GM19455 (cell line): ENCODE measurements at regions not wholly inside any gene's neighbourhood (a gene's known extent, or its start where the extent isn't known, plus 50 kb on each side); places are given as distances from the start of the nearest gene placed in this dataset.
A peak's percentile ranks its signal among the peaks of the same experiment; 100 is the strongest.

Experiments used
- ATAC-seq: cut with Tn5 transposase; IDR thresholded peaks from one replicate; pipeline ENCODE4 v1.9.1; 2021; ENCODE audit not compliant: unreplicated experiment

DNA sequence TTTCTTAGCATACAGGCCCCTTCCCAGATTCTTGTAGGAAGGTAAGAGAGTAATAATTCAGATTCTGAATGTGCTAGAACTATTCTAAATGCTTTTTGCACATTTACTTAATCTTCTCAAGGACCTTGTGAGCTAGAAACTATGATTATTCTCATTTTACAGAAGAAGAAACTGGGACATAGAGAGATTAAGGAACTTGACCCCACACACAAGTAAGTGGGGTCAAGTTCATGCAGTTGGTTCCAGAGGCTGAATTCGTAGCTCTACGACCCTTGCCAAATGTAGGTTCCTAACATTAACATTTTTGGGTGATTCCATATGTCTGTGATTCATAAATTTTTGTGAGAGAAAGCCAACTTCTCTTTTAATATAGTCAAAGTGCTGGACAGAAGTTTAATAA is 238.1 kb downstream of the LACC1 start:
- no peak for ATAC-seq

DNA sequence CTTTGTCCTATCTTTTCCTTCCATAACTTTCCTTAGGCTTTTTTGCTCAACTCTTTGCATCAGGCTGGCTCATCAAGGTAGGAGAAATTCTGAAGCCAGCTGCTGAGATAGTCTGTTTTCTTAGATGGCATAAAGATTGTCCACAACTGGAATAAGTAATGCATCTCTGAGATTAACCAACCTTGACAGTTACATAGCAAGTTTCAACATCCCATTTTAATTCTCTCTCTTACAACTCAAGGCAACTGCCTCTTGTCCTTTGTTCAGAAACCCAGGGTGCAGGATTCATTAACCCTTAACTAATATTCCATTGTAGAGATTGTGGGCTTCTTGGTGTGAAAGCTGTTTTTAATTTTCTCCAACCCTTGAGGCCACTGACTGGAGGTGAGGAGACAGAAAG is 239.2 kb downstream of the LACC1 start:
- ATAC-seq = no peak

DNA sequence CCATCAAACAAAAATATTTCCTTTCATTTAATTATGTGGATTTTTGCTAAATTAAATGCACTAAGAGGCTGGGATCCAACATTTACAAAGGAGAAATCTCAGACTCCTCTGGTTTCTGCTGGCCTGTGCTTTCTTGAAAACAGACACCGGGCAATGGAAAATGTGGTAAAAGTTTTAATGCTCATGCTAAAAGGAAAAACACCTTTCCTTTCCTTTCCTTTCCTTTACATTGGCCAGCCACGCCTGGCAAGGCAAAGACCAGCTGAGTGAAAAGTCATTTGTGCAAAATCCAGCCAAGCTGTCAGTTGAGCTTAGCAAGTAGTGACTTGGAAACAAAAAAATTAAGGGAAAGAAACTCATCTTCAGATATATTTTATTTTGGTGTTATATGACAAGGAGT is 240.3 kb downstream of the LACC1 start:
- no peak for ATAC-seq

DNA sequence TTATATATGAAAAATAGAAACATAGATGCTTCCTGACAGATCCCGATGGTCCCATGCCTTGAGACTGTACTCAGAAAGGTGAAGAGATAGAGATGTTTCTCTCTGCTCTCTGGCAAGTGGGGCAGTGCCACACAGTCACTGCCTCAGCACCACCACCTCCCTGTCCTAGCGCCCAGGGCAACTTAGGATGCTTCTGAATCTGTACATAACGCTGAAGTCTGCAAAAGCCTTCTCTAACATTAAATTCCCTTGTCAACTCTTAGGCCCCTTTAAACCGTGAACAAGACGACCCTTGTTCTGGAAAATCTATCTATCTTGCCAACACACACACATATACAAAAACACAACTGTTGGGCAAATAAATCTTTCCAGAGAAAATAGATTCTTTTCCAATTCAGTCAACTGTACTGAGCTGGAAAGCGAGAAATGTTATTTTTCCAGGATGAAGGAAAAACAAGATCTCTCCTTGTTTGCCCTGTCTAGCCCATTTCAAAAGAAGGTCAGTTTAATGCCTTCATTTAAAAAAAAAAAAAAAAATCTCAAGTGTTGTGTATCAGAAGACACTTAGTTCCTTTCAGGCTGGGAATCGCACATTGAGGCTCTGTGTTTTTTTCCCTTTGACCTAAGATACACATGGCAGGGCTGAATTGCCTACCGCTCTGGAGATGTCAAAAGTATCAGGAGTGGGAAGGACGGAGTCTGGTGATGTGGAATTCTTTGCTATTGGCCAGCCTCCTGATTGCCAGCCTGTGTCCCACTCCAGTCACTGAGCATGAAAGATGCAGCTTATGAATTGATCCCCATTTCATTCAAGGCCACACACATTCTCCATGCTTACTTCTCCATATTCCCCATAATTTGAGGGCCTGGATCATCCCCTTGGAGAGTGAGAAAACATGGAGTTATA is 241.4 kb downstream of the LACC1 start:
- no peak for ATAC-seq

DNA sequence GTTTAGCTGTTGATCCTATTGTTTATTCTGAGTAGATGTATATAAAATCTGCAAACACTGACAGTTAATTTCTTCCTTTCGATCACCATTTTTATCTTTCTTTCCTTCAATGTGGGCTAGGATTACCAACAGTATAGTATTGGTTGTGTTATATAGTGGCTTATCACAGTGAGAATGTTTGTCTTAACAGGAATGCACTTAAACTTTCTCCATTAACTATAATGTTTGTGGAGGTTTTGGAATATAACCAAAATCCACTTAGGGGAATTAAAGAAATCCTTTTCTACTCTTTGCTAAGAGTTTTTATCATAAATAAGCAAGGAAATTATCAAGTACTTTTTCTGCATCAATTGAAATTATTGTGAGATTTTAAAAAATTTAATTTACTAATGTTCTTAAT is 244.6 kb downstream of the LACC1 start:
- no peak for ATAC-seq

- ATAC-seq = no peak
Observed at GRCh38 chr13:44125943-44126469, 246.3 kb downstream of the LACC1 start.

DNA sequence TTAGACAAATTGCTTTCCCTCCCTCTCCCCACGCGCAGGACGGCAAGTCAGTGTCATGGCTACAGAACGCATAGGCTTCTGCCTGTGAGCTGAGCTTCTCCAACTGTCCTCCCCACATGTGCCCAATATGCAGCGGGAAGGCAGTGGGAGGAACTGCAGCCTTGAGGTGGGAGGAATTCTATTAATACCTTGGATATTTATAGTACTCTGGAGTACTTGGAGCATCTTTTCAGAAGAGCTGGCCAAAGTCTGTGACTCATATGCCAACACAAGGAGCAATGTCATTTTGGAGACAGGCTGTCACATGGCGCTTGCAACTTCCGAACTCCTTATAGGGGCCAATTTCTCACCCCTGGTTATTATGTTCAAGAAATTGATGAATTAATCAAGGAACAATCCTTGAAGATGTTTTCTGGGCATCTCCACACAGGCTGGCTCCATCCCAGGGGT is 245.0 kb upstream of the SERP2 start:
- ATAC-seq = no peak

DNA sequence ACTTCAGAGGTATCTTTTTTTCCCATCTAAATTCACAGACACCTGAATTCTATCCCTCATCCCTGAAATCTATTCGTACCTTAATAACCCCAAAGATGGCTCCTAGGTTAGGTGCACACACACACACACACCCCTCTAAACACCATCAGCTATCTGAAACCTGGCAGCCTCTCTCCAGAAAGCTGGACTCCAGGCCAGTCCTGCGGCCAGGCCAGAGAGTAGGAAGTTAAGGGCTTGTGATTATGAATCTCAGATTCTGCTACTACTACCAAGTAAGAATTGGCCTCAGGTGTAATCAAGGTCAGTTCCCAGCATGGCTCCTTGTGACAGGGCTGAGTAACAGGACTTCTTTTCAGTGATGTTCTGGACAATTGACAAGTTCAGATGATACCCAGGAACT is 244.2 kb upstream of the SERP2 start:
- no peak for ATAC-seq

DNA sequence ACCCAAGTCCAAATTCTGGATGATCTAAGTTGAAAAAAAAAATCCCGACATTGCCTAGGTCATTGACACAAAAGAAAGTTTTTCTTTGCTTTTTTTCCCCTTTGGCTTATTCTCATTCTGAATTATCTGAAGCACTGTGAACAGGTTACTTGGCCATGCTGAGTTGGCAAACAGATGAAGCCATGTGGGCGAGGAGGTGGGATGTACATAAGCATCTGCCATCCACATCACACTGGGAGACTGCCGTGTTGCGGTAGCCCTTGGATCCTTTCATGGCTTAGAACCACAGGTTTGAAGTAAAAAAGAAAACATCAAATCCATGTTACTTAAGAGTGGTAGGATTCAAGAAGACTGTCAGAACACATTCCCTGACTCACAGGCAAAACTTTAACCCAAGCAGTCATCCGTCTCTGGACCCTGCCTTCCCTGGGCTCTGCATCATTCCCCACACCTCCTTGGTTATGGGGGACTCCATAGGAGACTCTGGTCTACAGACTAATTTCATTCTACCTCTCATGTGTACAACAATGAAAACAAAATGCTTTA is 242.5 kb upstream of the SERP2 start:
- ATAC-seq = no peak

DNA sequence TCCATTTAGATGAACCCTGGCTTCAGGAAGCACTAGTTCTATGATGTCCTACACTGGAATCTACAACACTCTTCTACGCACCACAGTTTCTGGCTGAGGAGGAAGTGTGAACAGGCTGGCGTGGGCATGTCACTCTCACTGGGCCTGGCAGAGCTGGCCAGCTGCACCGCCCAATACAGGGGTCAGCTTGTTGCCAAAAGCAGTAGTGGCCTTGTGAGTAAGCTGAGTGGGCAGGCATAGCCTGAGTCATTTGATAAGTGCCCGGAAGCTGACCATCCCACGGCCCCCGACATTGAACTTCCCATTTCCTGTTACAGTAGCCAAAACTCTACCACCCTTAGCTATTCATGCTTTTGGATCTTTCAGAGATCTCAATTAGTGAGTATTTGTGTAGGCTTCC is 240.9 kb upstream of the SERP2 start:
- no peak for ATAC-seq

GRCh38 chr13:44133626-44134025 is 240.0 kb upstream of the SERP2 start:
- no peak for ATAC-seq

- ATAC-seq = no peak
Observed at GRCh38 chr13:44135566-44135965, 238.1 kb upstream of the SERP2 start.

DNA sequence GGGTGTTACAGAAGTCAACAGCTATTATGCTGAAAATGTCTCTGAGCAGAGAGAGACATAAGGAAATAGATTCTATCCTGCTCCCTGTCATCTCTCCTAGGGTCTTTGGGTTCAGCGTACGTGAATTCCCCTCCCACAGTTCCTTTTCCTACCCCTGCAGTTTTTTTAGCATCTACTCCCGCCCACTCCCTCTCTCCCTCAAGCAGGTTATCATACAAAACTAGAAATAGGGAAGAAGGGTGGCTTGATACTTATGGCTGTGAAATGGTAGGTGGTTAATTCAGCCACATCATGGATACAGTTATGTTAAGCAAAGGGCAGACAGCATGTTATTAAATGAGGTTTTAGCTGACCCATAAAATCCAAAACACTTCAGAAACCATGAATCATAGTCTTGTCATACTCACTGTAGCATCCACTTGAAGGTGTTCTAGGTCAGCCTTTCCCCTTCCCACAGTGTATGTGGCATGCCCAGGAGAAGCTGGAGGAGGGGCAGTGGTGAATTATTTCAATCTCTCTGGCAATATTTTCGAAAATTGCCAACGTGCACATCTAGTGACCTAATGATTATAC is 236.8 kb upstream of the SERP2 start:
- ATAC-seq = no peak

- ATAC-seq = no peak
Observed at GRCh38 chr13:44137466-44137865, 236.2 kb upstream of the SERP2 start.

DNA sequence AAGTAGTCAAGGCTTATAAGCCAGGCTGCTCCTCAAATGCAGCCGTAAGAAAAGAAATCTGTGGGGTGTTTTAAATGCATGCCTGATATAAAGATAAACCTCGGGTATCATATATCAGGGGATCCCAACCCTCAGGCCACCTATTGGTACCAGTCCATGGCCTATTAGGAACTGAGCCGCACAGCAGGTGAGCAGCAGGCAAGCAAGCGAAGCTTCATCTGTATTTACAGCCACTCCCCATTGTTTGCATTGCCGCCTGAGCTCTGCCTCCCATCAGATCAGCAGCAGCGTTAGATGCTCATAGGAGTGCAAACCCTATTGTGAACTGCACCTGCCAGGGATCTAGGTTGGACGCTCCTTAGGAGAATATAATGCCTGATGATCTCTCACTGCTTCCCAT is 233.5 kb upstream of the SERP2 start:
- ATAC-seq = no peak

DNA sequence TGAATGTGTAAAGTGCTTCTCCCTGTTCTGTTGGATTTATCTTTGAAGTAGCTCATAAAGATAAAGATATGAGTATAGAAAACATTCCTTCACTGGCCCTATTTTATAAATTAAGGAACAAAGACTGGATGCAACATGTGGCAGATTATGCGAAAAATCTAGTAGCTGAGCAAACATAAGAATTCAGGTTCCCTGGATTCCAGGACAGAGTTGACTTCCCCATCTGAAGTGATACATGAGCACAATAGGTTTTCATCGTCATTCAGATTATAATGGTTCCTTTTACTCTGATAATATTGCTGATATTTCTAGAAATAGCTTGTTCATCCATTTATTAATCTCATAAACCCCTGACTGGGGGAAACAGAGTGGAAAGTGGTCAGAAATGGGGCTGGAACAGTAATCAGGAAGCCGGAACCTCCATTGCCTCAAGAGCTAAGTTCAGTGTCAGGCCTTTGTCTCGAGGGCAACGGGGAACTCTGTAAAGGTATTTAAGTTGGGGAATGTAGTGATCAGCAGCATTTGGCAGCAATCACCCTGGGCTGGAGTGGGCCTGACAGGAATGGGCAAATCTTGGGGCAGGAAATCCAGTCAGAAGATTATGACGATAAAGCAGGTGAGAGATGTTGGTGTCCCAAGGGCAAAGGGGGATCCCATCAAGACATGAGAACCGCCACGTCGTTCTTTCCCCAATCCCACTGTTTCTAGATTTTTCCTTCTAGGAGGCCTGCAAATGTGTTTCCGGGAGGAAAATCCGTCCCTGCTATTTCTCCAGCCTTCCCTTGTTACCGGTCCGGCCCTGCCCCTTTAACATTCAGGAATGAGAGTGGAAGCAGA is 232.5 kb upstream of the SERP2 start:
- no peak for ATAC-seq

- peak; percentile 100 for ATAC-seq
Observed at GRCh38 chr13:44141725-44142539, 231.7 kb upstream of the SERP2 start.

- no peak for ATAC-seq
Observed at GRCh38 chr13:44142540-44142867, 231.1 kb upstream of the SERP2 start.

DNA sequence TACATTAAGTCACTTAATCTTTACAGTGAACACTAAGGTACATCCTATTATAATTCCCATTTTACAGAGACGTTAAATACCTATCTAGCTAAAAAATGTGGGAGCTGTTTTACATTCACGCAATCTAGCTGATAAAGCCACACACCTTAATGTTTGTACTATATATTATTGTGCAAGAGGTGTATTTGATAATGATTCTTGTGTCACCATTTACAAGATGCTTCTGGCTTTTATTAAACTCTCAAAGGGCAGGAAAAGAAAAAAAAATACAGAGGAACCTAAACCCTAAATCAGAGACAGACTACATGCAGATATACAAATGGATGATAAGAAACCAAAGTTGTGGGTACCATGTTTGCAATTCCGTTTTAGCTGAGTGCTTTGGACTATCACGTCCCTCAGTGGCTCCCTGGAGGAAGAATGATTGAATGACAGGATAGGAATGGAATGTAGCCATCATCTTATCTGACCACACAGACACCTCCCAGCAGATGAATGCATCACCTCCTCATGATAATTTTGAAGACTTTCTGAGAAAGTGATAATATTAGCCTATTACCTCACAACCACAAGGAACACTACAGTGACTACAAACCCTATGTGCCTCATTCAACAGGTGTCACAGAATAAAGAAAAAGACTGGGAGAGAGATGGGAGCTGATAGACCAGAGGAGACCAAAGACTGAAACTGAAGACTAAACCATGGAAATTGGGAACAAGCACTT is 230.5 kb upstream of the SERP2 start:
- no peak for ATAC-seq

DNA sequence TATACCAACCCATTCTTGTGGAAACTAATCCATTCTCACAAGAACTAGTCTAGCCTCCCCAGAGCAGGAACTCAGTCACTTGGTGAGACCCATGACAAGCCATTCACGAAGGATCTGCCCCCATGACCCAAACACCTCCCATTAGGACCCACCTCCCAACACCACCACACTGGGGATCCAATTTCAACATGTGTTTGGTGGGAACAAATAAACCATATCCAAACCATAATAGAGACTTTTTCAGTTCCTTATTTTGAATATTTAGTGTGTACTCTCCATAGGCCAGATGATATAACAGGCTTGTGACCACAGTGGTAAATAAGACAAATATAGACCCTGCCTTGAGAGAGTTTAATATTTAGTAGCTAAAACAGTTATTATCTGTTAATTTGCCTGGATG is 227.5 kb upstream of the SERP2 start:
- no peak for ATAC-seq
